Suppressor macrophage (primary cell): ENCODE measurements at regions not wholly inside any gene's neighbourhood (a gene's known extent, or its start where the extent isn't known, plus 50 kb on each side); places are given as distances from the start of the nearest gene placed in this dataset.
"Not testable (repeated sequence)": the region's sequence is repeated elsewhere in the genome, so short reads cannot be mapped to it uniquely, and the experiment has no call there.

Experiments
- DNase-seq, 4 experiments: peaks; one replicate each; pipeline ENCODE4 v3.0.0-alpha.2; 2020 to 2022

DNA sequence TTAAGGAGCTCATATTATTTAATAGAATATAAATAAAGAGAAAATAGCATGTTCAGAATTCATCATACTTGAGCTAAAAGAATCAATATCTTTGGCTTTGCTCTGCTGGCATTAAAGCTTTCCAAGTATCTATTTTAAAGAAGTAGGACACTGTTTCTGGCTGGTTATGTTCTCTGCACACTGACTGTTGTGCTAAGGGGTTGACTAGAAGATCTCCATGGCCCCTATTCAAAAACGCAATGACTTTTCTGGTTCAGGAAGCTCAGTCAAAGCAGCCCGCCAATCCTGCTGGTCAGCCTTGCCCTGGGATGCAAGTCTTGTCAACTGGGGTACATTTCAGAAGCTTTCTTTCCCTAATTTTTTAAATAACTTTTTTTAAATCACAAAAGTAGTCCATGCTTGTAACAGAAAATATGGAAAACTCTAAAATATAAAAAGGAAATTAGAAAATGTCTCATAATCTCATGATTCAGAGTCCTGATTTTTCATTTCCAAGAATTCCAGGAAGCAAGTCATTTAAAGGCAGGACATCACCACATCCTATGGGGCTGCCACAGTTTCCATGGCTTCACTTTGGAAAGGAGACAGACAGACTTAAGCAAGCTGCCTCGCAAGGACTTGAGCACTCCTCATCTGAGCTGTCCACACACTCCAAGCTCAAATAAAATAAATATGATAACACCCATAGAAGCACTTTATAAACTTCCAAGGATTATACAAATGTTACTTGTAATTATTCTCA lies 195.1 kb downstream of the TXNL1 start:
- no peak for DNase-seq

DNA sequence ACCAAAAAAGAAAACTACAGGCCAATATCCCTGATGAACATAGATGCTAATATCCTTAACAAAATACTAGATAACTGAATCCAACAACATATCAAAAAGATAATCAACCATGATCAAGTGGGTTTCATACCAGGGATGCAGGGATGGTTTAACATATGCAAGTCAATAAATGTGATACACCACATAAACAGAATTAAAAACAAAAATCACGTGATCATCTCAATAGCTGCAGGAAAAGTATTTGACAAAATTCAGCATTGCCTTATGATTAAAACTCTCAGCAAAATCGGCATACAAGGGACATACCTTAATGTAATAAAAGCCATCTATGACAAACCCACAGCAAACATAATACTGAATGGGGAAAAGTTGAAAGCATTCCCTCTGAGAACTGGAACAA lies 199.9 kb downstream of the TXNL1 start:
- DNase-seq: not testable (repeated sequence)

DNA sequence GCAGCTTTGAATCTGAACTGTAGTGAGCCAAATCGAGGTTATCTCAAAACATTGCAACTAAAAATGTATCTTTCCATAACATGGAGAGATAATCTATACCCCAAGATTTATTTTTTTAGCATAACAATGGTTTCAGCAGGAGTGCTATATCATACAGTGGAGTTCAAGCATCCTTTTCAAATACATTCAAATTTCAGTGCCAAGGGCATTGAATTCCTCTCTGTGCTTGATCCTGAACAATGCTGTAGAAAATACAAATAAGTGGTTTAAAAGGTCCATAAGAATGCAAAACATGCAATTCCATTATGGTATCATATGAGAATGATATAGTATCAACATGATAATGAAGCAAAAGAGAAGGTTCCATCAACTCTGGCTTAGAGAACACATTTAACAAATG lies 201.7 kb downstream of the TXNL1 start:
- no peak for DNase-seq

DNA sequence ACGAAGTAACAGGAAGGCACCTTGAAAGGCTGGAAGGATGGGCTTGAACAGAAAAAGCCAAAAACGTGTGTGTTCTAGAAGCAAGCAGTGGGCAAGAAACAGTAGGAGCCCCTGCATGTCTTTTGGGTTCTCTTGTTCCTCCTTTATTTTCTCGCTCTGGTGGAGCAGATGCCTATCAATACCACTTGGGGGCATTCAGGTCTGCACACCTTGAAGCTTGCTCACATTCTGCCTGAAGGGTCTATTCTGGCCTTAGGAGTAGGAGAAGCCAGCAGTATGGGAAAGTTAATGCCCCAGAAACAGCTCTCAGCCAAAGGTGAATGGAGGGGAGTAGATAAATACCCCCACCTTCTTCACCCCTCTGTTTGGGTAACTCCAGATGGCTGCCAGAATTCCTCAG lies 204.5 kb downstream of the TXNL1 start:
- DNase-seq: no peak

DNA sequence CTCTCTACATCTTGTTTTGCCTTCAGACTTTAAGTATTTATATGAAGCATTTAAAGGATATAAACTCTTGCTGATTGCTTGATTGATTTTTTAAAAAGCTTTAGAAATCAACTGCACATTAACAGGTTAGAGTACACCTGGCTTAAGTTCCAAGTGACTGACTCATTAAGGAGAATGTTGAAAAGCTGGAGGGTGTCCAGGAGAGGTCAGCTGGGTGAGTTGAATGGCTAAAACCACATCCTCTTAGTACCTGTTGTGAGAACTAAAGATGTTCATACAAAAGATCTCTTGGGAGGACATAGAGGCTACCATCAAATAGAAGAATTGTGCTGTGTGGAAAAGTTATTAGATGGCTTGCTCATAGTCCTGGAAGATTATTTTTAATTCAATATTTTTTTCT lies 206.8 kb downstream of the TXNL1 start:
- DNase-seq: no peak

DNA sequence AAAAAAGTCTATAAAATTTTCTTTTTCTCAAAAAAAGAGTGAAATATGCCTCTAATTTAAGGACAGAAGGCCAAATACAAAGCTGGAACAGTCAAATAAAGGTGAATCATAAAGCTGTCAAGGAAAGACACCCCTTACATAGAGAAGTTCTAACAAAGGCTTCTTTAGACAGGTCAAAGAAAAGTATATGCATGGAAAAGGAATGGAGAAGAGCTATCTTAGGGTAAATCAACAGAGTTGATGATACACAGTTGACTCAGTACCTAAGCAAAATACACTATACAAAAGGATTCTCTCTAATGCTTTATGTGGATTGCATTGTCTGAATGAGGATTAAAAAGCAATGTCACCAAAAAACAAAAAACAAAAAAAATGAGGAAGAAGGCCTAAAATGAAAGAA lies 214.8 kb downstream of the TXNL1 start:
- no peak for DNase-seq

DNA sequence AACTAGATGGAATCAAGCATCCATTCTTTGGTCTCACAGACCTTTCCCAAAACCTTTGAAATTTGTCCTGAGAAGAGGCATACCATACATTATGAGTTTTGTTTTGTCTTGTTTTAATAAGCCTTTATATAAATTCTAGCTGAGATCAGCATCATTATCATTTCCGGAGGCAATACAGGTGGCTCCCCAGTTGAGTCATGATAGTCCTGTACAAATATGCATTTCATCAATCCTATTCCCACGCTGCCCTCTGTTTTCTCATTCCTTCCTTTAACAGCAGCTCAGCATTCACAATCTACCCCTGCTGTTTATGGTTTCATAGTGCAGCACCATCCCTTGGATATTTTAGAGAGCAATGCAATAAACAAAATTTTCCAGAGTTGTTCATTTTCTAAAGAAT lies 216.7 kb downstream of the TXNL1 start:
- no peak for DNase-seq

DNA sequence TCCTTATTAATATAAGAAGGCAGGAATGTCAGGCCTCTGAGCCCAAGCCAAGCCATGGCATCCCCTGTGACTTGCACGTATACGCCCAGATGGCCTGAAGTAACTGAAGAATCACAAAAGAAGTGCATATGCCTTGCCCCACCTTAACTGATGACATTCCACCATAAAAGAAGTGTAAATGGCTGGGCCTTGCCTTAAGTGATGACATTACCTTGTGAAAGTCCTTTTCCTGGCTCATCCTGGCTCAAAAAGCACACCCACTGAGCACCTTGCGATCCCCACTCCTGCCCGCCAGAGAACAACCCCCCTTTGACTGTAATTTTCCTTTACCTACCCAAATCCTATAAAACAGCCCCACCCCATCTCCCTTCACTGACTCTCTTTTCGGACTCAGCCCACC lies 217.5 kb downstream of the TXNL1 start:
- not testable (repeated sequence) for DNase-seq

DNA sequence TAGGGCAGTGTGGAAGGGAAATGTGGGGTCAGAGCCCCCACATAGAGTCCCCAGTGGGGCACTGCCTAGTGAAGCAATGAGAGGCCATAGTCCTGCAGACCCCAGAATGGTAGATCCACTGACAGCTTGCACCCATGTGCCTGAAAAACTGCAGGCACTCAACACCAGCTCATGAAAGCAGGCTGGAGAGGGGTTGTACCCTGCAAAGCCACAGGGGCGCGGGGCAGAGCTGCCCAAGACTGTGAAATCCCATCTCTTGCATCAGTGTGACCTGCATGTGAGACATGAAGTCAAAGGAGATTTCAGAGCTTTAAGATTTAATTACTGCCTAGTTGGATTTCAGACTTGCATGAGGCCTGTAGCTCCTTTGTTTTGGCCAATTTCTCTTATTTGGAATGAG lies 224.0 kb downstream of the TXNL1 start:
- no peak for DNase-seq

DNA sequence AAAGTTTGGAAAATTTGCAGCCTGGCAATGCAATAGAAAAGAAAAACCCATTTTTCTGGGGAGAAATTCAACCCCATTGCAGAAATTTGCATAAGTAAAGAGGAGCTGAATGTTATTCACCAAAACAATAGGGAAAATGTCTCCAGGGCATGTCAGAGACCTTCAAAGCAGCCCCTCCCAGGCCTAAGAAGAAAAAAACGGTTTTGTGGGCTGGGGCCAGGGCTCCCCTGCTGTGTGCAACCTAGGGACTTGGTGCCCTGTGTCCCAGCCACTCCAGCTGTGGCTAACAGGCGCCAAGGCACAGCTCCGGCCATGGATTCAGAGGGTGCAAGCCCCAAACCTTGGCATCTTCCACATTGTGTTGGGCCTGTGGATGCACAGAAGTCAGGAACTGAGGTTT lies 224.5 kb downstream of the TXNL1 start:
- no peak for DNase-seq

DNA sequence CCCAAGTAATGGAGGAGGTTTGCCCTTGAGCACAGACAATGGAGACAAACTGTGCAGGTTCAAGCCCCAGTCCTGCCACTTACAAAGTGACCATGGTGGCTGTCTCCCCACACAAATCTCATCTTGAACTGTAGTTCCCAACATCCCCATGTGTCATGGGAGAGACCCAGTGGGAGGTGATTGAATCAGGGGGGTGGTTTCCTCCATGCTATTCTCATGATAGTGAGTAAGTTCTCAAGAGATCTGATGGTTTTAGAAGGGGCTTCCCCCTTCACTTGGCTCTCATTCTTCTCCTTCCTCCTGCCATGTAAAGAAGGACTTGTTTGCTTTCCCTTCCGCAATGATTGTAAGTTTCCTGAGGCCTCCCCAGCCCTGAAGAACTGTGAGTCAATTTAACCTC lies 225.4 kb downstream of the TXNL1 start:
- peak in 3 of 4 experiments; percentile 14 to 21 (median 19) for DNase-seq

DNA sequence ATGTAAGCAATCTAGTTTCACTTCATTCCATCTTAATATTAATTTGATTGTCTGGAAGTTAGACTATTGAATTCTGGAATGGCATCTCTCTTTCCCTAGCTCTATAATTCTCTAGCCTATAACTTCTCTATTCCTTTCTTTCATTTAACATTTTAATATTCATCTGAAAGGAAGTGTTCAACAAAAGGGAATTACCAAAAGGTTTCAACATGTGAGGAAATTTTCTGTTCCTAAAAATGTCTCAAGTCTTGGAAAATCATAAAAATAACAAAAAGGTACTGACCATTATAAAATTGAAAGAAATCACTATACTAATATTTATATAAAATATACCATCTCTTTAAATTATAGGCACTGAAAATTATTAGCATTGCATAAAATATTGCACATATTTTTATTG lies 228.7 kb downstream of the TXNL1 start:
- DNase-seq: peak in 2 of 4 experiments; percentile 41 to 57

DNA sequence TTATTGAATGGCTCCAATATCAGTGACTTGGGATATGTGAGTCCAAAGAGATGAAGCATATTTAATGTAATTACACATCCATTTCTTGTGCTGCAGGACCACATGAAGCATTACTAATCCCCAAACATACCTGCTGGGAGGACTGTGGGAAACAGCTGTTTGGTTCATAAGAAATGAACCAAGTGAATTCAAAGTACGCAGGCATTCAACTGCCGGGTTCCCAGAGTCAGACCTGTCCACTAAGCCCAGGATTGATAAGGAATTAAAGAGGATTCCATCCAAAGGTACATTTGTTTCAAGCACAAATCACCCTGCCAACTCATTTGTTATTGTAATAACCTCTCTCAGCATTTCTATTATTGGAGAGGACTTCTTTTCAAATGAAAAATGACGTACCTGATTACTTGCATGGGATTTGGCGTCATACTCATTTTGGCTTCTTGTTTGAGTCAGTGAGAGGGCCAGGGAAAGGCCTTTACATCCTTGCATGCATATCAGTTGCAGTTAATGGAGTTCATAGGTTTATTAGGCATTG lies 230.7 kb downstream of the TXNL1 start:
- DNase-seq: no peak

DNA sequence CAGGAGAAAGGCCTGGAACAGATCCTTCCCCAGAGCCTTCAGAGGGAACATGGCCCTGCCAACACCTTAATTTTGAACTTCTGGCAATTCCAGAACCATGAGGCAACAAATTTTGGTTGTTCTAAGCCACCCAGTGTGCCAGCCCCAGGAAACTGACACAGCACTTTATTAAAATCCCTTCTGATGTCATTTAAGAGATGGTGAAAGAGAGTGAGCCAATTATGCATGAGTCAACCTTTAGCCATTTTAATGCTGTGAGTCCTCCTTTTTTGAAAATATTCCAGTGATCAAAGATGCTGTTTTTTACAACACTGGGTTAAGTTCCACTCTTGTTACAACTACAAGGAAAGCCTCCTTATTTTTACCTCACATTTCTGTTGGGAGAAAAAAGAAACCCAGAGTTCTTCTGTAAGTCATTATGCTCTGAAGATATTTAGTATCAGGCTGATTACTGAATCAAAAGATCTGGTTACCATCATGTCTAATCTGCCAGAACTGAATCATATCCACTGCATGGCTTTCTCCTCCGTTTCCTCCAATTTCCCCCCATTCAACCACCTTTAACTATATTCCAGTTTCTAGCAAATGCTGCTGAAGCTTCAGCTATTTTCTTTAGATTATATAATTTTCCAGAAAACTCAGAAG lies 235.4 kb downstream of the TXNL1 start:
- peak; percentile 24 to 62 (median 43) for DNase-seq

DNA sequence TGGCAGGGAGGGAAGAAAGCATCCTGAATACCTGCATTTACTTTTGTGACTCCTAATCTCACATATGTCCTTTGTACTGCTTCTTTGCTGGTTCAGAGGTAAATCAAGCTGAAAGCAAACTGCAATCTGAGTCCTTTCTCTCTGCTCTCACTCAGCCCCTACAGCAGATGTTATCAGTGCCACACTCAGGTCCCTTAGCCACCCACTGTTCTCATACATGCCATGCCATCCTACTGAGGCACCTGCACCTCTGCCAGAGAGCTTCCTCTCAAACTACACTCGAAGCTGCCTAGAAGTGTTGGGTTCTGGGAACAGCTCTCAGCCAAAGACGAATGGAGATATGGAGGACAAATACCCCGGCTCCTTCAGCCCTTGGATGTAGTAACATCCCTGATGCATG lies 244.5 kb downstream of the TXNL1 start:
- DNase-seq: no peak

DNA sequence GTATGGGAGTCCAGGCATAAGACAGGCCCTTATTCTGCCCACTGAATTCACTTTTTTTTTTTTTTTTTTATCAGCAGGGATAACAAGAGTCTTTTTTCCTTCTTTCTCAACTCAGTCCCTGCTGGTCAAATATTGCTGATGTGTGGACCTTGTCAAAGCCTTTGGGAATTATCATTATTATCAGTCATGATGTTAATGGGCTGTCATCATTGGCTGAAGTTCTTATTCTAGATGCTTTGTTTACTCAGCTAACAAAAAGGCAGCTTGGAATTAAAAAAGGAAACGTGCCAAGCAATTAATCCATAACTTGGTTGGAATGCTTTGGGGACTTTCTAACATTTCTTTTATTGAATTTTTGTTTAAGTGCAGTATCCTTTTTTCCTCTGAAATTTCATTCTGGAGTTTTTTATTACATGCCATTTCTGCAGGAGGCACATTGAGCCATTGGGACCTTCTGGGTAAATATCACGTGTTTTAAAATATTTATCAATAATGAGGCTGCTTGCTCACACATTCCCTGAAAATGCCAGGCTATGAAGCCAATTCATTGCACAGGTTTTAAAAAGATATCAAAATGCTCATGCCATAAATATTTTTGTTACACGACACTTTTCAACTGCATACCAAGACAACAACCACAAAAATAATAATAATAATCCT lies 246.3 kb downstream of the TXNL1 start:
- no peak for DNase-seq

DNA sequence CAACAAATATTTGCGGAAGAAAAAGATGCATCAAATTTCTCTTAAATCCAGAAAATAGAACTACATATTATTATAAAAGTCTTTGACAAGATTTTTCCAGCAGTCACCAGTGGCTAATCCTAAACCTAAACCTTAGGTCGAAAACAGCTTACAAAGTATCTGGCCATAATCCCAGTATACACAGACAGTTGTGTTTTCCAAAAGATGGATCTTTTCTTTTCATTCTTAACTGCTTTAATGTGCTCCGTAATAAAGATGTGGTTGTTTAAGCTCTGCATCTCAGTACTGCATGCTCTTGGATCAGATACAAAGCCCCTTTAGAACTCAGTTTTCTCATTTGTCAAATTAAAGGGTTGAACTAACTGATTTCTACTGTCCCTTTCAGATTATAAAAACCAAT lies 247.8 kb downstream of the TXNL1 start:
- no peak for DNase-seq

DNA sequence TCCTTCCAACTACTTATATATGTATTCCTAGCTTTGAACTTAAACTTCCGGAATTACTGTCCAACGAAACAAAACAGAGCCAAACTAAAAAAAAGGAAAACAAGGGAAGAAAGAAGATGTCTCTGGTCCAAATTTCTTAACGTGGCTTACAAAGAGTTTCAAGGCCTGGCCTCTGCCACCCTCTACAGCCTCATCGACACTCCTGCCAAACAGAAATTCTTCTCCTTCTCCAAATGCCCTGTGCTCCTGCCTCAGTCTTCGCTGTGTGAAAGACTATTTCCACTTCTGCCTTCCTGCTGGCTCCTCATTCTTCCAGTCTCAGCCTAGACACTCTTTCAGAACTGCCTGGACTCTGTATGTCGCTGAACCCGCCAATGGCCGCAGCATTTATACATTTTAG lies 249.2 kb downstream of the TXNL1 start:
- no peak for DNase-seq

DNA sequence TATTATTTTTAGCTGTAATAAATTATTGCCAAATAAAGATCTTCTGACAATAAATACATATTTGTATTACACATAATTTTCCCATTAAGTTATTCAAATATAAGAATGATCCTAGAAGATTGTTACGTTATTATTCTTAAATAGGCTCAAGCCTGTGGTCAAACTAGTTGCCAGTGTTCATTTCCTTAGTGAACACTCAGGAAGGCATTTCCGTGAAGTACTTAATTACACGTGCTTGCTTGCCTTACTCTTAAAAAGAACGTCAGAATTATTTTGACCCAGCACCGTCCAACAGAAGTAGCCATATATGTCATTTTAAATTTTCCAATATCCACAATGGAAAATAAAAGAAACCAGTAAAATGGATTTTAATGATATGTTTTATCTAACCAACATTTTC lies 249.8 kb downstream of the TXNL1 start:
- DNase-seq: no peak

DNA sequence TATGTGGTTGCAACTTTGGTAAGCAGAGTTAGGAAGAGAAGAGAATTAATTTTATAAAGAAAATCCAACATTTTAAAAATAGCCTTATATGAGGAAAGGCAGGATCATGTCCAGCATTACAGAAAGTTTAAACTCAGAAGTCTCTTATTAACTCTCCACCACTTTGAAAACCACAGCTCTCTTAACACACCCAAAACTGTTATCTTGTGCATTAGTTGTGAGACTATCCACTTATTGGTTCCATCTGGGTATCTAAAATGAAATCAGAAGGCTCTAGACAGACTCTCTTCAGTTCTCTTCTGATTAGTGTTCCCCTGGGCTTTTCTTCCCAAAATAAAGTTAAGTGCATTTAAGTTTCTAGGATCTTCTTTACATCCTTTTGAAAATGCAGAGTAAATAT lies 251.5 kb downstream of the TXNL1 start:
- DNase-seq: no peak

DNA sequence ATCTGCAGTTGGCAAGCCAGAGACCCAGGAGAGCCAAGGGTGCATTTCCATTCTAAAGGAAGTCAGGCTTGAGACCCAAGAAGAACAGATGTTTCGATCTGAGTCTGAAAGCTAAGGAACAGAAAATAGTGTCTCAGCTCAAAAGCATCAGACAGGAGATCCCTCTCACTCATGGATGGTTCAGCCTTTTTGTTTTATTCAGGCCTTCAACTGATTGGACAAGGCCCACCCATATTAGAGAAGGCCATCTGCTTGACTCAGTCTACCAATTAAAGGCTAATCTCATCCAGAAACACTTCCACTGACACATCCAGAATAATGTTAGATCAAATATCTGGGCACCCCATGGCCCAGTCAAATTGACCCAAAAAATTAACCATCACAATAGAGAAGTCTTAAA lies 255.0 kb downstream of the TXNL1 start:
- no peak for DNase-seq

DNA sequence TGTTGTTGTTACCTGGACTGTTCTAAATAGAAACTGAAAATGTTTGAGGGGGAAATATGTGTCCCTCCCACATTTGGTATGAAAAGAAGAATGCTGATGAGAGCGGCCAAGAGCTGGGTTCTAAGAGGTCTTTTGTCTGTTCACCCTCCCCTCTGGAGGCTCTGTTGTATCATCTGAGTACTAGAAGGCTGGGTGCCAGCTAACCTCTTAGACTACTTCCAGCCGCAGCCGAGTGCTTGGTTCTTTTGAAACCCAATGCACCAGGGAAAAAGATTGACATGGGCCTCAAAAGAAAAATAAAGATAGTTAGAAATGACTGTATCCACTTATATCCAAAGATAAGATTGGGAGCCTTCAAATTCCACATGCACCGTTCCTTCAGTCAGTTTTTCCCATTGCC lies 255.9 kb downstream of the TXNL1 start:
- DNase-seq: no peak

DNA sequence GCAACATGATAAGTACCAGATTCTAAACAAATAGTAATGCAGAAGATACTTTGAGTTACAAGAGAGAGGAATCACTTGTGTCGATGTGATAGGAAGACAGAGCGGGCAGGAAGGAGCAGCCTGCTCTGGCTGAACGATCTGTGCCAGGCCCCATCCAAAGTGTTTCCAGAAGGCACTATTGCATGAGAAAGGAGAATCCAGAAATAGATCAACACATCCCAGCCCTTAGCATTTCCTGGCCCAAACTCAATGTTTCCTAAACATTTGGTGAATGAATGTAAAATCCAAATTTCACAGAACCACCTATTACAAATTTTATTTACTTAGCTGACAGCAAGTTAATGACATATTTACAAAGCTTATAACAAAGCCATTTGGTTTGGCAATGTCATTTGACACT lies 257.2 kb downstream of the TXNL1 start:
- DNase-seq: no peak

DNA sequence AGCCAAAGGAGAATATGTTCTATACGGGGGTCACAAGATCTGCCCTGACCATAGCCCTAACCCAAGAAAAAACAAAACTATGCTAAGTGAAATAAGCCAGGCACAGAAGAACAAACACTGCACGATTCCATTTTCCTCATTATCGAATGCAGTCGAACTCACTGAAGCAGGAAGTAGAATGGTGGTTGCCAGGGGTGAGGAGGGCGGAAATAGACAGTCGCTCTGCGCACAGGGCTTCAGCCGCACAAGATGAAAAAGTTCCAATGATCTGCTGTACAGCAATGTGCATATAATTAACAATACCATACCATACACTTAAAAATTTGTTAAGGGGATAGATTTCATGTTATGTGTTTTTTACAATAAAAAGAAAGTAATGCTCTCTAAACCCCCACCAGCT lies 257.7 kb downstream of the TXNL1 start:
- DNase-seq: no peak
